HFF-Myc (cell line): ENCODE measurements at regions not wholly inside any gene's neighbourhood (a gene's known extent, or its start where the extent isn't known, plus 50 kb on each side); places are given as distances from the start of the nearest gene placed in this dataset.
"Not testable (repeated sequence)": the region's sequence is repeated elsewhere in the genome, so short reads cannot be mapped to it uniquely, and the experiment has no call there.

Experiments used
- DNase-seq: peaks from one replicate; pipeline ENCODE4 v3.0.0-alpha.2; 2011; ENCODE audit warnings: low read depth; ENCODE audit errors: extremely low read depth
- H3K4me3 ChIP-seq: replicated peaks from 2 replicates; pipeline ENCODE4 v1.5.1; 2011; ENCODE audit warnings: low read depth, mild to moderate bottlenecking, control low read depth, low read length
- CTCF ChIP-seq: IDR thresholded peaks from 2 replicates; pipeline ENCODE4 v1.5.1; 2012; ENCODE audit warnings: mild to moderate bottlenecking, low read depth, low read length, control low read depth; ENCODE audit errors: missing control alignments

DNA sequence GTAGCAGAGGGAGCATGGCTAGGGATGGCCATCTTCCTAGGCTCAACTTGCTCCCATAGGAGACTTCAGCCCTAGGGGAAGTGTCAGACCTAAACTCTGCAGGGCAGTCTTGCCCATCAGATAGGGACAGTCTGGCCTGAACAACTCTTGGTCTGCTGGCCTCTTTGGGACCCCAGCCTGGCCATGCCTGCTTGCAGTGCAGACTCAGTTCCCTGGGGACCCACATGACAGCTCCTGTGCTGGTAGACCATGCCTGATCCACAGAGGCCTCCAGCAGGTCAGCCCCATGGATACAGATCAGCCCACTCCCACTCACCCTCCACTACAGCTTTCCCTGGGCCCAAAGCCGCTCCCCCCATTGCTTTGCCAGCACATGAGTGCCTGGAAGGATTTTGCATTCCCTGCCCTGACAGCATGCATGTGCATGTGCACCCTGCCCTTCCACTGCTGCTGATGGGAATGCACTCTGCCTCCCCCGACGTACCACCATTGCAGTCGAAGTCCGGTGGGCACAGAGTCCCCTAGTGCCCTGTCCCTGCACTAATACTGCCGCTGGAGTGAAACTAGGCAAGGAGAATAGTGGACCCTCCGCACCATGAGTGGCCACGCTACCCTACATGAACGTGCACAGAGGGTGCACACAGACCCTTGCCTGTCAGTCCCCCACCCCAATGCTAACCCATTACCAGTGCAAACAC, 841.4 kb downstream of the FSCB start:
- no peak for TF ChIP-seq CTCF
- DNase-seq, result no peak
- H3K4me3 ChIP-seq, result no peak overlapping the region

DNA sequence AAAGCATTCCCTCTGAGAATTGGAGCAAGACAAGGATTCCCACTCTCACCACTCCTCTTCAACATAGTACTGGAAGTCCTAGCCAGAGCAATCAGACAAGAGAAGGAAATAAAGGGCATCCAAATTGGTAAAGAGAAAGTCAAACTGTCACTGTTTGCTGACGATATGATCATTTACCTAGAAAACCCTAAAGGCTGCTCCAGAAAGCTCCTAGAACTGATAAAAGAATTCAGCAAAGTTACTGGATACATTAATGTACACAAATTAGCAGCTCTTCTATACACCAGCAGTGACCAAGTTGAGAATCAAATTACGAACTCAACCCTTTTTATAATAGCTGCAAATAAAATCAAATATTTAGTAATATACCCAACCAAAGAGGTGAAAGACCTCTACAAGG, 851.9 kb downstream of the FSCB start:
- not testable (repeated sequence) for DNase-seq, H3K4me3 ChIP-seq

DNA sequence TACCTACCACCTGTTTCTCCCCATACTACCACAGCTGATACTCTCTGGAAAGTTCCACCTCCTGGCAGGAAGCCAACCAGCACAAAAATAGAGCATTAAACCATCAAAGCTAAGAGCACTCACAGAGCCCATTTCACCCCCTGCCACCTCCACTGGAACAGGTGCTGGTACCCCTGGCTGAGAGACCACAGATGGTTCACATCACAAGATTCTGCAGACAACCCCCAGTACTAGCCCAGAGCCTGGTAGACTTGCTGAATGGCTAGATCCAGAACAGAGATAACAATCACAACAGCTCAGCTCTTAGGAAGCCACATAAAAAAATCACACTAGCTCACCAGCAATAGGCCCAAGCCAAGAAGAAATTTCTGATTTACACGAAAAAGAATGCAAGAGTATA, 855.2 kb downstream of the FSCB start:
- no peak for DNase-seq
- H3K4me3 ChIP-seq, result no peak overlapping the region
- no peak for TF ChIP-seq CTCF

GRCh38 chr14:43651185-43651787, 855.8 kb downstream of the FSCB start:
- DNase-seq, result no peak
- no peak for TF ChIP-seq CTCF
- no peak overlapping the region for H3K4me3 ChIP-seq

DNA sequence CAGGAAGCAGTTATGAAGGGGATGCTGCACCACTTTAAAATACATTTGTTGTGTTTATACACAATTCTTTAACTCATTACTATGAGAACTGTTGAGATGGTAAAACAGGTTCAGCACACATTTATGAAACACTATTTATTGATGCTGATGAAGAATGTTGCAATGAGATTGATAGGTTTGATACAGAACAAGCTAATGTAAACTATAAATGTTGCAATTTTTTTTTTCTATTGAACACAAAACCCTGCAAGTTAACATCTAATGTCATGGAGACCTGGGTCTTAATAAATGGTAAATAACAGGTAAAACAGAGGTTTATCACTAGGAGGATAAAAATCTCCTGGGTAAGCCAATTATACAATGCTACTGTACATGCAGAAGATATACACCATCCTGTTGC, 857.6 kb downstream of the FSCB start:
- DNase-seq, result no peak
- H3K4me3 ChIP-seq, result no peak overlapping the region
- TF ChIP-seq CTCF, result no peak

DNA sequence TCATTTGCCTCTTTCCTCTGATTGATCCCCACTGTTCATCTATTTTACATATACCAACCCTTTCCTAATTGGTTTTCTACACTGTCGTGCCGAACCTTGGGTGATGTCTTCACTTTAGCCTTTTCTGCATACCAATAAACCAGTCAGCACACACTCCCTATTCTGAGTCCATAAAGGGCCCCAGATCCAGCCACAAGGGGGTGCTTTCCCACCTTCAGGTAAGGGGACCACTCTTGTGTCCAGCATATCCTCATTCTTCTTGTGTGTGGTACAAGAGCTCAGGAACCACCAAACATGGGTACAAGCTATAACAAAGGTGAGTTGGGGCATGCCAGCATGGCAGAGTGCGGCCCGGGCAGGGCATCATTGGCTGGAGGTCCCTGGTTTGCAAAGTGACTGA, 859.8 kb downstream of the FSCB start:
- DNase-seq, result no peak
- H3K4me3 ChIP-seq, result no peak overlapping the region
- TF ChIP-seq CTCF, result no peak

GRCh38 chr14:43640718-43641267, 866.3 kb downstream of the FSCB start:
- no peak for DNase-seq
- H3K4me3 ChIP-seq, result no peak overlapping the region
- no peak for TF ChIP-seq CTCF
